GM19240 (cell line): ENCODE measurements at regions not wholly inside any gene's neighbourhood (a gene's known extent, or its start where the extent isn't known, plus 50 kb on each side); places are given as distances from the start of the nearest gene placed in this dataset.

Experiments
- DNase-seq: peaks from one replicate; pipeline ENCODE4 v3.0.0; 2011; ENCODE audit warnings: low spot score; ENCODE audit not compliant: insufficient read length

GRCh38 chr7:115476671-115477181 is 553.8 kb downstream of the TFEC start:
- DNase-seq, result no peak

GRCh38 chr7:115475761-115476385 is 554.0 kb downstream of the MDFIC start:
- DNase-seq, result no peak

- DNase-seq, result no peak
These were observed 553.3 kb downstream of the MDFIC start for GRCh38 chr7:115475206-115475605.

GRCh38 chr7:115474137-115474536 is 552.2 kb downstream of the MDFIC start:
- DNase-seq, result no peak

DNA sequence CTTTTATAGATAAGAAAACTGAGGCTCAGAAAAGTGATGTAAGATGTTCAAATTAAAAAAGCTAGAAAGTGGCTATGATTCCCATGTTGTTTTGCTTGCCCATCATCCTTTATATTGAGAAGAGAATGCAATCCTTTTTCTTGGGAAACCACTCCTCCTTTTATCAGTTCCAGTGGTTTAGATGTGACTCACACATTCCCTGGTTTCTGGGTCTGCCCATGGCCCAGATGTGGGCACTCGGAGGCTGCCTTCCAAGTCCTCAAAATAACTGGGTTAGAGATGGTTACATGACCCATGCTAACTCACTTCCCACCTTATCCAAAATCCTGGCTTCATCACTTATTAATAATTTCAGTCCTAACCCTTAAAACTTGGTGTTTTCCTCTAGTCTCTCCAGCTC is 550.0 kb downstream of the MDFIC start:
- DNase-seq, result no peak

DNA sequence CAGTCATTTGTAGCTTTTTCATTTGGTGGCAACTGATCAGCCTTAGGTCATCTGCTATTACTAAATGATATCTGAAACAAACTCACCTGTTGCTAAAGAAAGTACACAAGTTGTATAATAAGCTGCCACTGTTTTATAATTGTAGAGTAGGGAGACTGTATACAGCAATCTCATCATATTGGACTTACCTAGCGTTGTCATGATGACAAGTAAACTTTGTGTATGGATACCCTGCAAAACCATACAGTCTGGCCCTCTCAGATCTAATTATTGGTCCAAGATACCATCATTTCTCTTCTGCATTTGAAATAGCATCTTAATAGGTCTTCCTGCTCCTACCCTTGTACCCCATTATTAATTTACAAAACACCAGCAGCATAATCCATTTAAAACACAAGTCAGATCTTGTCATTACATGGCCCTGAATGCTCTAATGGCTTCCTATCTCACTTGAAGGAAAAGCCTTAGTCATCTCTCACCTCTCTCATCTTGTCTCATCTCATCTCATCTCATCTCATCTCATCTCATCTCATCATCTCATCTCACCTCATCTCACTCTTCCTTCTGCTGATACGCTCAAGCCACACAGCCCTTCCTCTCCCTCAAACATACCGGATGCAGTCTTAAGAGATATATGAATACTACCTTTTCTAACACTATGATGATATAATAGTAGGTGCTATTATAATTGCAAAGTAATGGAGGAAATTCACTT is 540.6 kb downstream of the MDFIC start:
- DNase-seq, result no peak

DNA sequence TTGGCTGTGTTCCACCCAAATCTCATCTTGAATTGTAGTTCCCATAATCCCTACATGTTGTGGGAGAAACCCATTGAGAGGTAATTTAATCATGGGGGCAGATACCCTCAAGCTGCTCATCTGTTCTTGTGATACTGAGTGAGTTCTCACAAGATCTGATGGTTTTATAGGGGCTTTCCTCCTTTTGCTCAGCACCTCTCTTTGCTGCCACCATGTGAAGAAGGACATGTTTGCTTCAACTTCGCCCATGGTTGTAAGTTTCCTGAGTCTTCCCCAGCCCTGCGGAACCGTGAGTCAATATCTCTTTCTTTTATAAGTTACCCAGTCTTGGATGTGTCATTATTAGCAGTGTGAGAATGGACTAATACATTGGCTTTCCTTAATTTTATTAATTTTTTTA is 527.8 kb downstream of the MDFIC start:
- DNase-seq, result no peak

- no peak for DNase-seq
These were observed 525.6 kb downstream of the MDFIC start for GRCh38 chr7:115447495-115447894.

GRCh38 chr7:115441033-115441432 is 519.1 kb downstream of the MDFIC start:
- no peak for DNase-seq

- DNase-seq, result no peak
These were observed 513.3 kb downstream of the MDFIC start for GRCh38 chr7:115435178-115435577.

DNA sequence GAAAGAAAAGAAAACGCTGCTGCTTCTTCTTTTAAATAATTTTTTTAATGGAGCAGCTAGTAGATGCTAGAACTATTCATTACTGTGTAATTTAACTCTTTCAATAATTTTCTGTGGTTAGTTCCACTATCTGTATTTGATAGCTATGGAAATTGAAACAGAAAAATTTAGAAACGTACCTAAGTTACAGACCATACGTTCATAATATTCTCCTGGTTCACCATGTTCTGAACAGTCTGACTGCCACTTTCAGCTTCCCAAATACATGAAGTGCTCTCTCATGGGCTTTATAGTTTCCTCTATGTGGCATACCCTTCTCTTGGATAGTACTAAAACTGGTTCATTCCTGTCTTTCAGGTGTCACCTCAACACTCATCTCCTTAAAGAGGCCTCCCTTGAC is 508.0 kb downstream of the MDFIC start:
- DNase-seq, result no peak

DNA sequence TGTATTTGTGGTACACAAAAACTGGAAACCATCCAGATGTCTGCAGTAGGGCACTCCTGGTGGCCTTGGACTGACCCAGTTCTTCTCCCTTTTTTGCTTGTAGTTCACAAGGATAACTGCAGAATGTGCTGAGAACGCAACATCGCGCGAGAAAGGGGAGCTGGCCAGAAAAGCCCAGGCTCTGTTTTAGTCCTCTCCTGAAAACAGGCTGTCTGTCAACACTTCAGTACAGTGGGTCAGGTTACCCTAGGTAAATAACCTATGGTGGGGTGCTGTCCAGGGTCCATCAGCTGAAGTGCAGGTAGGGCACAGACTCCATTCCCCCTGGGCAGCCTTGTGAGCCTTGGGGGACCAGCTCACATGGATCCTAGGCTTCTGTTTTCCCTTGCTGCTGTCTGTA is 495.8 kb downstream of the MDFIC start:
- no peak for DNase-seq

GRCh38 chr7:115410972-115411686 is 489.2 kb downstream of the MDFIC start:
- DNase-seq, result peak; percentile 5

- no peak for DNase-seq
These were observed 488.5 kb downstream of the MDFIC start for GRCh38 chr7:115410434-115410820.

DNA sequence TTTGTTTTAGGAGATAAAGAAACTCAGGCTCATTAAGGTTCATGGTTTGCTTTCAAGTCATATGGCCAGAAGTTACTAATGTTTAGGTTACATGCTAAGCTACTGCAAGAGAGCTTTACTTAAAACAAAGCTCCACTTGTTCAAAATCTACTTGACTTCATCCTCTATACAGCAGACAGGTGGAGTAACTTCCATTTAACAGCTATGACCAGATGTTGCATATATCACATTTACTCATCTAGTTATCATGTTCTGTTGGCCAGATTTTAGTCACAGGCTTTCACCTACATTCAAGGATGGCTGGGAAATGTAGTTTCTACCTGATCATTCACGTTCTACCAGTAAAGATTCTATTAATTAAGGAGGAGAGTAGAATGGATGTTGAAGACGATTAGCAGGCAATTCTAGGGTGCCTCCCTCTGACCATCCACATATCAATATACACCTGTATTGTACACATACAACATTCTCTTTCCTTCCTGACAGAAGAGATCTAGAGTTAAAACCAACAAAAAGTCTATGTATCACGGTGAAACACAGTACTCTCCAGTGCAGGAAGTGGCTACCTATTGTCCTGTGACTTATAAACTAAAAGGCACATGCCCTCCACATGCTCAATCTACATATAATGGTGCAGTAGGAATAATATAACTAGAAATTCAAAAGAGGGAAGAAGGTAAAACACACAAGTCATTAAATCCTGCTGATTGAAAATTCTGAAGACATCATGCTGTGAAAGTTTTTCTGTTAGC is 488.0 kb downstream of the MDFIC start:
- DNase-seq, result no peak

DNA sequence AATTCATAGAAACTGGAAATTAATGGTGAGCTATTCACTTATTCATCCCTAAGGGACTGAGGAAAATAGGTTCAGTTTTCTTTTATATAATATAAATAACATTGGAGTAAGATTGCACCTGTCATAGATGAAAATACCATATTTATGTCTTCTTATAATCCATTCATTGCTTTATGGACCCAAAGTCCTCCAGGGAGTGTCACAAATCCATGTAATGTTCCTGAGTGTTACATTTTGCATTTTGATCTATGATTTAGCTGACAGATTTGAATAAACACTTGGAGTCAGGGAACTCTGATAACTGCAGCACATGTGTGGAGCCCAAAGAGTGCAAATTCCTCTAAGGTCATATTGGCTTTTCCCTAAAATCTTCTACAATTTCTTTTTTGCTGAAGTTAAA is 484.3 kb downstream of the MDFIC start:
- DNase-seq, result no peak

DNA sequence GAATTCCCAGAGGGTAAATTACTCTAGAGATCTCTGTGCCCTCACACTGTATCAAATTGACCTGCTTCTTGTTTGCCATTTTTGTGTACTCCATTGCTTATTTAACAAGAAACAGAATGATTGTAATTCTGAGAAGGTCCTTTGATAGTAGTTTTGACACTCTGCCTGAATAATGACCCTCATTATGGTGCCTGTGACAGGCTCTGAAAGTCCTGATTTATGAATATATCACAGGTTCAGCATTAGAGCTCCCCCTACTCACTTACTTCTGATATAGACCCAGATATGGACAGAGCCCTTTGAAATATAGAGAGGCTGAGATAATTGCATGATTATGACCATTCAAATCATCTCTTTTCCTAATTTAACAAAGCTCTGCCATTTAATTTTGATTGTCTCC is 465.2 kb downstream of the MDFIC start:
- DNase-seq, result no peak

GRCh38 chr7:115379321-115379720 is 457.4 kb downstream of the MDFIC start:
- DNase-seq, result no peak

DNA sequence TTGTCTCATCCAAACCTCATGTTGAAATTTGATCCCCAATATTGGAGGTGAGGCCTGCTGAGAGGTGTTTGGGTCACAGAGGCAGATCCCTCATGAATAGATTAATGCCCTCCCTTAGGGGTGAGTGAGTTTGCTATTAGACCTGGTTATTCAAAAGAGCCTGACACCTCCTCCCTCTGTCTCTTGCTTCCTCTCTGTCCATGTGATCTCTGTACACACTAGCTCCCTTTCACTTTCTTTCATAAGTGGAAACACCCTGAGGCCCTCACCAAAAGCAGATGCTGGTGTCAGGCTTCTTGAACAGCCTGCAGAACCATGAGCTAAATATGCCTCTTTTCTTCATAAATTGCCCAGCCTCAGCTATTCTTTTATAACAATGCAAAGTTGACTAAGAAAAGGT is 447.1 kb downstream of the MDFIC start:
- no peak for DNase-seq

- DNase-seq, result no peak
These were observed 442.0 kb downstream of the MDFIC start for GRCh38 chr7:115363916-115364315.

DNA sequence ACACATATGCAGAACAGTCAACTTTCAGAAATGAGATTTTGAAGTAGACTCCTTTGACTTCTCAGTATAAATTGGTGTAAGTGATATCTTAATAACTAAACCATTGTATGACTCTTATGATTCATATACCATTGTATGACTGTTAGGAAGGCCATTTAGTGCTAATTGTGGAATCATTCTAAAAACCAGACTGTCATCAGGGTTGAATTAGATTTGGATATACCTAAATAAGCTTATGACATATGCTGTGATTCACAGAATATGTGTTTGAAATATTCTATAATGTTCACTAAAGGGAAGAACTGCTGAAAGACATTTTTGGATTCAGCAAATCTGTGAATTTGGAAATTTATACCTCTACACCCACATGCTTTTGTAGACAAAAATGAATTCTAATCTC is 438.1 kb downstream of the MDFIC start:
- DNase-seq, result no peak

DNA sequence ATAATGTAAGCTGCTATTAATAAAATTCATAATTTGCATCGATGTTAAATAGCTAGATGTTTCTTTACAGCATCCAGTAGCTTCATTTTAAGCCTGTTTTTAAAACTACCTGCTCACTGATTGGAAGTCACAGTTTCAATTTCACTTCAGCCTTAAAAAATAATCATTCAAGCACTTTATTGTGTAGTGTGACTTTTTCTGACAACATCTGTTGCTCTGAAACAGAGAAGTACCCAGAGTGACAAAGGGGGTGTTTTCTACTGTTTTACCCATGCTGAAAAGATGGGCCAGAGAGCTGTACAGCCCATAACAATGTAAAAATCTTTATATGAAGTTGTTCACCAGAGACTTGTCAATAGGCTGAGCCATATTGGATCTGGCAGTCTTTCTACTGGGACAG is 437.2 kb downstream of the MDFIC start:
- DNase-seq, result no peak
